Uterus (tissue), 2 donors: ENCODE measurements at regions not wholly inside any gene's neighbourhood (a gene's known extent, or its start where the extent isn't known, plus 50 kb on each side); places are given as distances from the start of the nearest gene placed in this dataset.
"Not testable (repeated sequence)": the region's sequence is repeated elsewhere in the genome, so short reads cannot be mapped to it uniquely, and the experiment has no call there.

Source experiments
- POLR2A ChIP-seq, 2 donors: fragments of 450-650 bp; IDR thresholded peaks; one replicate each; pipeline ENCODE4 v1.6.1; 2016; ENCODE audit warnings: antibody characterized with exemption in 2 of 2, mild to moderate bottlenecking in 1 of 2, moderate library complexity in 1 of 2
- TF ChIP-seq, protein P1 (sequence below), 4 experiments: fragments of 200-600 bp in 2 of 4; fragments of 450-650 bp in 2 of 4; sonication (generic) in 2 of 4; IDR thresholded peaks; one replicate each; pipeline ENCODE4 v1.5.1; 2016 to 2019; ENCODE audit warnings: antibody characterized with exemption in 4 of 4, mild to moderate bottlenecking in 2 of 4, moderate library complexity in 1 of 4

DNA sequence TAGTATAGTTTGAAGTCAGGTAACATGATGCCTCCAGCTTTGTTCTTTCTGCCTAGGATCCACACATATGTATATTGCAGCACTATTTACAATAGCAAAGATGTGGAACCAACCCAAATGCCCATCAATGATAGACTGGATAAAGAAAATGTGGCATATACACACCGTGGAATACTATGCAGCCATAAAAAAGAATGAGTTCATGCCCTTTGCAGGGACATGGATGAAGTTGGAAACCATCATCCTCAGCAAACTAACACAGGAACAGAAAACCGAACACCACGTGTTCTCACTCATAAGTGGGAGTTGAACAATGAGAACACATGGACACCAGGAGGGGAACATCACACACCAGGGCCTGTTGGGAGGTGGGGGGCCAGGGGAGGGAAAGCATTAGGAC is 1111.5 kb downstream of the BRD1 start:
- TF ChIP-seq, protein P1, sequence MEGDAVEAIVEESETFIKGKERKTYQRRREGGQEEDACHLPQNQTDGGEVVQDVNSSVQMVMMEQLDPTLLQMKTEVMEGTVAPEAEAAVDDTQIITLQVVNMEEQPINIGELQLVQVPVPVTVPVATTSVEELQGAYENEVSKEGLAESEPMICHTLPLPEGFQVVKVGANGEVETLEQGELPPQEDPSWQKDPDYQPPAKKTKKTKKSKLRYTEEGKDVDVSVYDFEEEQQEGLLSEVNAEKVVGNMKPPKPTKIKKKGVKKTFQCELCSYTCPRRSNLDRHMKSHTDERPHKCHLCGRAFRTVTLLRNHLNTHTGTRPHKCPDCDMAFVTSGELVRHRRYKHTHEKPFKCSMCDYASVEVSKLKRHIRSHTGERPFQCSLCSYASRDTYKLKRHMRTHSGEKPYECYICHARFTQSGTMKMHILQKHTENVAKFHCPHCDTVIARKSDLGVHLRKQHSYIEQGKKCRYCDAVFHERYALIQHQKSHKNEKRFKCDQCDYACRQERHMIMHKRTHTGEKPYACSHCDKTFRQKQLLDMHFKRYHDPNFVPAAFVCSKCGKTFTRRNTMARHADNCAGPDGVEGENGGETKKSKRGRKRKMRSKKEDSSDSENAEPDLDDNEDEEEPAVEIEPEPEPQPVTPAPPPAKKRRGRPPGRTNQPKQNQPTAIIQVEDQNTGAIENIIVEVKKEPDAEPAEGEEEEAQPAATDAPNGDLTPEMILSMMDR (IDR thresholded peaks at IDR 0.05), result not testable (repeated sequence)
- TF ChIP-seq POLR2A (IDR thresholded peaks at IDR 0.05), result not testable (repeated sequence)
